NCI-H2081 treated with DMSO at 0.1 percent for 48 hours (cell line): ENCODE measurements at regions not wholly inside any gene's neighbourhood (a gene's known extent, or its start where the extent isn't known, plus 50 kb on each side); places are given as distances from the start of the nearest gene placed in this dataset.
"Not testable (repeated sequence)": the region's sequence is repeated elsewhere in the genome, so short reads cannot be mapped to it uniquely, and the experiment has no call there.

Experiments used
- DNase-seq: peaks from one replicate; lab custom pipeline; 2025; lab: John Stamatoyannopoulos, UW

DNA sequence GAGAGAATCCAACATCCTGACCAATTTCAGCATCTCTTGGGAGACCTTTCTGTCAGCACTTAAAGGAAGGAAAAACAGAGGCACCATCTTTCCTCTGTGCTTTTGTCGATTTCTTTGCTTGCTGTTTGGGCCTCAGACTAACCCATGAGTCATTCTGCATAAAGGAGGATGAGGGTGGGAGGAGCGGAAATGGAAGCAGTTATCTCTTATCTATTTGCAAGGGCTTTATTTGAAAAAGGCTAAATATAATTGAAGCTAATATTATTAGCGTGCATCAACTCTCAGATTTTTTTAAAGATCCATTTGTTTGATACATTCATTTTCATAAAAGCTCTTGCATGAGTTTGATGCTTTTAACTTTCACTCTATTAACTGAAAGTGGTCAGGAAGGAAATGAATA, 72.9 kb downstream of the ZNF622 start:
- no peak for DNase-seq

DNA sequence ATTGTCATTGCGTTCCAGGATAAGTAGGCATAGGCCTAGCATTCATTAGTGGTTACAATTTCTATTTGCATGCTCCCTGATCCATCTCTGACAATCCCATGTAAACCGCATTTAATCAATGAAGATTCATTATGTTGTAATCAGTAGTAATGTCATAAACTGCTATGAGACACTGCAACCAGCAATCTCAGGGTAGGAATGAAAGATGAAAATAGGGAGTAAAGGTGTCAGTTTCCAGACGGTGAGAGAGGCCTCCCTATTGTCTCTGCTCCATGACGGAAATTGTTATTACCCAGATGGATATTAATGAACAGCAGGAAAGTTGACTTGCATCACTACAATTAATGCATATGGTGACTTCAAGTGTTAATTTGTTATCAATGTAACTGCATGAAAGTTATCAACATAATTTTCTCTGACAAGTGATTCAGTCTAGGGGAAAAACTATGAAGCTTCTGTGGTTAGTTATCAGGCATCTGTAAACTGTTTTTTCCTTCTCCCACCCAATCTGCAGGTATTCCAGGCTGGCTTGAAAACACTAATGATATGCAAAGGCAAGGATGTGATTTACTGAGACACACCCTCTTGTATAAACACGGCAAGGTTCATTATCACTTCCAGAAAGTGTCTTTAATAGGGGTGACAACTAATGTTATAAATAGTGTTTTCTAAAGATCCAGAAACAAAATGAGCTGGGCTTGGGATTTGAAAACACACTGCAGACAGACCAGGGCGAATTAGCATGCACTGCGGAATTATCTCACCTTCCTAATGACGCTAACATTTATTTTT, 73.5 kb downstream of the ZNF622 start:
- DNase-seq, result no peak

DNA sequence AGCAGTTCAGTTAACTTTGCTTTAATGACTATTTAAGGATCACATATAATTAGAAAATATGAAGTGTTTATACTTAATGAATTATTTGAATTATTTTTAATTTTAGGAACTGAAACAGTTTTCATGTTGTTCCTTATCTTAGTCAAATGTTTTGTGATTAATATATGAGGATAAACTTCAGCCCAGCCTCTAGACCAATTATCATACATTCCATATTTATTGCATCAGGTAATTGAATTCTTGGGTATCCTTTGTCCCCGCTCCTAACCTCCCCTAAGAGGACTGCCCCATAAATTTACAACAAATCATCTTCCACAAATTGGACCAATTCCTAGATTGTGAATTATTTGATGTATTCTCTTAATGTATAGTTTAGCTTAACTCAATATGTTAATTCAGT, 74.8 kb downstream of the ZNF622 start:
- DNase-seq, result no peak

DNA sequence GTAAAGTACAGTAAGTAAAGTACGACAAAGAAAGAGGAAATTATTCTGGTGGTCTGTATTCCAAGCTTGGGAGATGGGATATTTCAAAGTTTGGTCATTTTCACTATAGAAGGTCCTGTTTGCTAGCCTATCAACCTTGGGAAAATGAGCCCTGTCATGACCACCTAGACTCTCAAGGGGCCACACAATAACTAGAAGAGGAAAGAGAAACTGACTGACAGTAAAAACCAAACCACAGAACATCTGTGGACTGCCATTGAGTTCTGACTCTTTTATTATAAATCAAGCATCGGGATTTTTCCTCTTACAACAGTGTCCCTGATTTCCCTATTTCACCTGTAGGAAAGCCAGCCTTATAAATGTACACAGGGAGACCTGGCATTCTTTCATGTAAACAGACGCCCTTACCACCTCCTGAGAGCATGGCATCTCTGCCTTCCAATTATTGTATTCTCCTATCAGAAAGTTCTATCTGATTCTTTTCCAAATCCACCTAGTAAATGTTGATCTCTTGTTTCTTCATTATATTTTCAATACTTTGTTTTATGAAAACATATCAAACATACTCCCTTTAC, 80.0 kb downstream of the ZNF622 start:
- DNase-seq, result no peak

DNA sequence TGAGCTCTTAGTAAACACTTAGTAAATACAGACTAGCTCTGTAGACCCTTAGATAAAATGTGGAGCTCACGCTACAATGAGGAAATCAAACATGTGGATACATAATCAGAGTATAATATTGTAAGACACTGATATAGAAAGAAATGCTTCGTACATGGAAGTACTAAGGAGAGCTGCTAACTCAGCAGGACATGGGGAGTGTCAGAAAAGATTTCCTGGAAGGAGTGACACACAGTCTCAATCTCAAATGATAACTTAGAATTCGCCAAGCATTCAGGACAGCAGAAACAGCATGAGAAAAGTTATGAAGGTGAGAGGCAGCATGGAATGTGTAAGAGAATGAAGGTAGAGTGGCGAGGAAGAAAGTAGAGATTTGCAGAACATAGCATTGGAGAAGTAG, 80.8 kb downstream of the ZNF622 start:
- no peak for DNase-seq

DNA sequence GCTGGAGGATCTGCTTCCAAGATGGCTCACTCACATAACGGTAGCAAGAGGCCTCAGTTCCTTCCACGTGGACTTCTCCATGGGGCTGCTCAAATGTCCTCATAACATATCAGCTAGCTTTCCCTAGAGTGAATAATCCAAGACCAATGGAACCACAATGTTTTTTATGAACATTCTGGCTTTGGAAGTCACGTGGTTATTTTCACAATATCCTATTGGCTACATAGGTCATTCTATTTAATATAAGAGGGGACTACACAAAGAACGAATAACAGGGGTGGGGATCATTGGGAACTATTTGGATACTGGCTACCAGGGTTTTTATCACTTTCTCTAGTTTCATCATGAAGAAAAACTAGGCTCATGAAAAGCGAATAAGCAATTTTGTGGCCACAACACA, 81.4 kb downstream of the ZNF622 start:
- no peak for DNase-seq

DNA sequence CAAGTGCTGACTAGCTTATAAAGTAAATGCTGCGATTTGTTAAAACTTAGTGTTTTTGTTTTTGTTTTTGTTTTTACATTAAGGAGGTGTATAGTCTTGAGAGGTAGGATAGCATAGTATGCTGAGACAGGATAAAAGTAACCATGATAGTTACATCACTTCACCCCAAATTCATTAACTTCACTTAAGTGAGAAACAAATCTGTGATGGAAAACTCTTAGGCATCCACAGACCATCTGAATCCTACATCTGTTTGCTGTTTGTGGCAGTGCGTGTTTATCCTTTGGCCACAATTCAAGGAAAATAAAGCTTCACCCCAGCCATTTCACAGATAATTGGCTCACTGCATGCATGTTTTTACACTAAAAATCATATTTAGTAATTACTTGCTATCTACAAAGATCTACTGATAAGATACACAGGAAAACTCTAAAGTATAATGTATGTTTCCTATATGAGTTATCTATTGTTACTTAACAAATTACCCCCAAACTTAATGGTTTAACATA, 82.0 kb downstream of the ZNF622 start:
- no peak for DNase-seq

DNA sequence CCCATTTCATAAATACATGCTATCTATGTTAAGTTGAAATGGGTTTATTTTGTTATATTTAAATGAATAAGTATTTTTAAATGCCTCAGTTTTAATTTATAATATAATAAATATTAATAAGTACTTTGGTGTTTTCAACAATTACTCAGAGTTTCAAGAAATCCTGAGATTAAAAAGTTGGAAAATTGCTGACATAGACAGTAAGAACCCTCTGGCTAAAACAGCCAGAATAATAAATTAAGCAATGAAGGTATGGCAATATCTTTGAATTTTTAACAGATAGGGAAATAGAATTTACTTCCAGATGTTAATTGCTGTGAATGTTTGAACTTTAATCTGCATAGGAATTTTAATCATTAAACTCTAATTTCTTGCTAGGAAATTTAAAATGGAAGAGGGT, 83.6 kb downstream of the ZNF622 start:
- no peak for DNase-seq

DNA sequence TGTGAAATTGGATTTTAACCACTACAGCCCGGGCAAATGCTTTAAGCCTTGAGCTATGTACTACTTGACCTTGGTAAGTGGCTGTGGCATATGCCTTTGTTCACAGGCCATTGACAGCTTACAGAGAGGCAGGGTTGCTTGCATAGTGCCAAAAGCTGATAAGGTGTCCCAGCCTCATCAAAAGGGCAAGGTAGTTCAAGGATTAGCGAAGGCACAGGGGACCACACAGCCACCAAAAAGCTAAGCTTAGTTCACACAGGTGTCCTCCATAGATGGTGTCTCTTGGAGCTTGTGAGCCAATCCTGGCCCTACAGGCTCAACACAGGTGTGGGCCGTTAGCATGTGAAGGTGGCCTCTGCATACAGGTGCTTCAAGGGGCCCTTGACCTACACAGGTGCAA, 86.8 kb downstream of the ZNF622 start:
- DNase-seq, result no peak

DNA sequence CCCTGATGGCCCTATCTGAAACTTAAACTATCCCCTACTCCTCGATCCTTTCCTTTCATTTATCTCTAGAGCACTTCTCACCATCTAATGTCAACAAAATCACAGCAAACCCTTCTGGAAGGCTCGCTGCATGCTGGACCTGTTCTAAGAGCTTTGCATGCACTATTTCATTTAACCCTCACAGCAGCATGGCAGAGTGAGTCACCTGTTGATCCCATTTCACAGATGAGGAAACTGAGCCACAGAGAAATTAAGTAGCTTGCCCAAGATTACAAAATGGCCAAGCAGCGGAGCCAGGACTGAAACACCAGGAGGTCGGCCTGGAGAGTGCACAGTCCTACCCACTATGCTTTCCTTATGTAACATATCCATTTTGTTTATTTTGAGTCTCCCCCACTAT, 93.1 kb downstream of the ZNF622 start:
- DNase-seq, result no peak

DNA sequence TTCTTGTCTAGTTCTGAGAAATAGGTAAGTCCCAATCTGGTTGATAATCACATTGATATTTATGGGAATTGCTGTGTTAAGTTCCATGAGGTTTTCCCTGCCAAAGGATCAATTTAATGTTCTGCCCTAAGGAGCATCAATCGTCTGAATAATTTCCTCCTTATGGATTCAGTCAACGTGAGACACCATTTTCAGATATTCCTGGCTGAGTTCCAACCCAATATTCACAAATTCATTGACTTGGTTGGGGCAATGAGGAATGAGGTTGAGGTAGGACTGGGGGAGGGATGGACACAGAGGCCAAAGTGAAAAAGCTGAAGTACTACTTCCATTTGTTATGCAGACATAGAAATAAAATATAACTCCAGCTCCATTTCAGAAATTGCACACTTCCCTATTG, 99.1 kb downstream of the ZNF622 start:
- no peak for DNase-seq

DNA sequence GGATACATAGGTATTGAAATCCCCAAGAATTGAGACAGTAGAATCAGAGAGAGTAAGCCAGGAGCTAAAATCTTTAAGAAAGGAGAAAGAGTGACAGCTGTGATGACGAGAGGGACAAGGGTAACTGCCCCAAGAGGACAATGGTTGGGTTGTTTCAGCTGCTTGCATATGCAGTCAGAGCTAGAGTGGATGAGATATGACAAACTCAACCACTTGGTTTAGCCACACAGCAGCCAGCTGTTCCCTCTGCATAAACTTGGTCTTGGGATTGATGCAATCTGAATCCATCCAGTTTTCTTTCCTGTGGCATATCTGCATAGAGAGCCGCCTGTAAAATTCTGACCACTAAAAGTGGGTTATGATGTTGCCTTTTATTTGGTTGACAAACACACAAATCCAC, 100.7 kb downstream of the ZNF622 start:
- DNase-seq, result no peak

DNA sequence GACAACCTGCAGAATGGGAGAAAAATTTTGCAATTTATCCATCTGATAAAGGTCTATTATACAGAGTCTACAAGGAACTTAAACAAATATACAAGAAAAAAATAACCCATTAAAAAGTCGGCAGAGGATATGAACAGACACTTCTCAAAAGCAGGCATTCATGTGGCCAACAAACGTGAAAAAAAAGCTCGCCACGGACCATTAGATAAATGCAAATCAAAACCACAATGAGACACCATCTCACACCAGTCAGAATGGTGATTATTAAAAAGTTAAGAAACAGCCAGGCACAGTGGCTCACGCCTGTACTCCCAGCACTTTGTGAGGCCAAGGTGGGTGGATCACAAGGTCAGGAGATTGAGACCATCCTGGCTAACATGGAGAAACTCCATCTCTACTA, 112.2 kb downstream of the ZNF622 start:
- not testable (repeated sequence) for DNase-seq

DNA sequence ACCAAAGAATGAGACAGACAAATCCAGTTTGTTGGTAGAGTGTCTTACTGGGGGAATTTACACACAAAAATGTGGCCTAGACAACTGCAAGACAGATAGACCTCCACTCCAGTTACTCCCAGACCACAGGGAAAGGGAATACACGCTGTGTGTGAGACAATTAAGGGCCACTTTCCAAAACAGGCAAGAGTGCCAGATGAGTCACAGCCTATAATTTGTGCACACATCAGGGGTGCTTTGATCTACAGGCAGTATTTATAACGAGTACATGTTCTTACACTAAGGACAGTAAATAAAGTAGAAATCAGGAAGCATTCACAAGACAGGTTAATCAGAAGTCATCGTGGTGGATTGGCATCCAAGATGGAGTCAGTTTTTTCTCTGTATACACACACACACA, 114.8 kb downstream of the ZNF622 start:
- DNase-seq, result peak; percentile 88

DNA sequence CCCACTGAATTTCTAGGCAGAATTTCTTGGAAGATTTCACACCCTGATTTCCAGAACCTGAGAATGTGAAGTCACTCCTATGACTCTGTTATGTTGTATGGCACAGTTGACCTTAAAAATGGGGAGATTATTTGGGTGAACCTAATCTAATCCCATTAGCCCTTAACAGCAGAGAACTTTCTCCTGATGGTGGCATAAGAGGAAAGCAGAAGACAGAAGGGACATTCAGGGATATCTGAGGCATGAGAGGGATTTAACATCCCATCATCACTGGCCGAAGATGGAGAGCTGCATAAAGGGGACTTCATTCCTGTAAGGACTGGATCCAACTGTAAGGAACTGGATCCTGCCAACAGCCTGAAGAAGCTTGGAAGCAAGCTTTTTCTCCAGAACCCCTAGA, 119.2 kb downstream of the ZNF622 start:
- no peak for DNase-seq

DNA sequence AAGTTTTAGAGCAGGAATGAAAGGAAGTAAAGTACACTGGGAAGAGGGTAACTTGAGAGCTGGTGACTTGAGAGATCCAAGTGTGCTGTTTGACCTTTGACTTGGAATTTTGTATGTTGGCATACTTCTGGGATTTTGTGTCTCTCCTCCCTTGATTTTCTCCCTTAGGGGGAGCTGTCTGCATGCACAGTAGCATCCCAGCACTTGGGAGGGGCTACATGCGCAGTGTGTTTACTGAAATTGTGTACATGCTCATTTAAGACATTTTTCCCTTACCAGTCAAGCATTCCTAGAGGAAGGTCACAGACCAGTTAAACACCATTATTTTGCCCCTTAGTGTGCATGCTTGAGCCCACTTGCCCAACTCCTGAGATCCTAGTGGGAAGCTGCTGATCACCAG, 120.1 kb downstream of the ZNF622 start:
- DNase-seq, result no peak

DNA sequence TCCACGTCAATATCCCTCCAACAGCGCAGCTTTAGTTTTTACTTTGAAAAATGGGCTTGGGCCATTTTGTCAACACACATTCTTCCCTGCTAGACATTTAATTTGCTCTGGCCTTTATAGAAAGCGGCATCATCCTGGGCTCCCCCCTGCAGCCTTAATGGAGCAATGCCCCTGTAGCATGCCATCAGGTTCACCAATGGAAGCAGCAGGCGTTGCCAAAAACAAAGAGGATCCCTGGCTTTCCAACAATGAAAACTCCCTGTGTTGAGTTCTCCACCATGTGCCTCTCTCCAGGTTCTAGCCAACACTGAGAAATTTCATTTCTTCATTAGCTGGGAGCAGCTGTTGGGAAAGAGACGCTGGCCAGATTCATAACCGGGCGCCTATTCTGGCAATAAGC, 139.5 kb downstream of the ZNF622 start:
- DNase-seq, result no peak

DNA sequence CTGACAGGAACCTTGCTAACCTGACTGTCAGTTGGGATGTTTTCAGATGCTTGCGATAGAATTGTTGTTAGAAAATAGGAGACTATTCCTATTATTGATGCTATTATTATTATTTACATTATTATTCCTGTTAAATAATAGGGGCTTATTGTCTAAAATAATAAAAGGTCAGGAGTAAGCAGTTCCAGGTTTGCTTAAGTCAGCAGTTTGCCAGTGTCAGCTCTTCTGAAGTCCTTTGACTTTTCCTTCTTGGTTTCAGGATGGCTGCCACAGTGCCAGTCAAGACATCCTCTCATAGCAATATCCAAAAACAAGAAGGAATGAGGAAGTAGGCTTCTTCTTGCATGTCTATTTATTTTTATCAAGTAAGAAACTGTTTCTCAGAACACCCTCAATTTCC, 141.7 kb upstream of the MARCHF11 start:
- no peak for DNase-seq

DNA sequence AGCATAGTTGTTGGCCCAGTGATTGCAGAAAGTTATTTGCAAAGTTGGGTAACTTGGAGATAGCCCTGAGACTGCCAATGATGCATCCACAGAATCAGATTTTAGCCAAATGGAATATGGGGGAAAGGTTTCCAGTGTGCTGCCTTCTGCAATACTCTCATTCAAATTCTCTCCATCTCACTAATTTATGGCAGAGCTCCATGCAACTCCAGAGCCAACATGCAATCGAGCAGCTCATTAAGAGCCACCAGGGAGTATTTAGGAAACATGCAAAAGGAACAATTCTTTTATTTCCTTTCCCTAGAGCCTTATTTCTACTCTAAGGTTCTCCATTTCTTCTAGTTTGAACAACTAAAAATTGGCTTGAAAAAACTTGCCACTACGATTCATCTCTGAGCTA, 135.9 kb upstream of the MARCHF11 start:
- no peak for DNase-seq

DNA sequence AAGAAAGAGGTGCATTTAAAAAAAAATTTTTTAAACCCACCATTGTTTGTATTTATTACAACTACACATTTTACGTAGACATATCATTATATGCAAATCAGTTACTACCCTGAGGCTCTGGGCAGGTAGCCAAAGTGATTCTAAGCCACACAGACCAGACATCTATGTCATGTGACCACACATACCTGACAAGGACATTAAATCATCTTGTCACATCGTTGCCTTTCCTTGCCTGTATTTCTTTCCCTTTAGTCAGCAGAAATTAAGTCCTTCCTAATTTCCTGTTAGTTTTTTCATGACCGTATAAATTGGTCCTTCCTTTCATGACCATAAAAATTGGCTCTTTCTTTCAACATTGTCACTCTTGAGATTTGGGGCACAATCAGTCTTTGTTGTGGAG, 134.2 kb upstream of the MARCHF11 start:
- DNase-seq, result peak; percentile 80

DNA sequence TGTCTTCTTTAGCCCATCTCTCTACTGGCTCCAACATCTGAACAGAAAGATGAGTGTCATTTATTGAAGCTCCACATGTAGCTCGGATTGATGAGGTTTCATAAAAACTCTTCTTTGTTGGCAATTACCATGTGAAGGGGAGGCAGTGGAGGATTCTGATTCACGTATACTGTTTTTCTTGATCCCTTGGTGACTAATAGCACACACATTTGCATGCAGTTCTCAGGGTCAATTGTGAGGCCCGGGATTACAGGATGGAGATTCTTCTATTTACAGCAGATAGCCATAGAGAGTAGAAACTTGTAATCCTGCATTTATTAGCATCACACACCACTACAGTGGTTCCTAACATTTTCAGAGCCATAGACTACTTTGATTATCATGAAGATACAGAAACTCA, 133.2 kb upstream of the MARCHF11 start:
- DNase-seq, result no peak

DNA sequence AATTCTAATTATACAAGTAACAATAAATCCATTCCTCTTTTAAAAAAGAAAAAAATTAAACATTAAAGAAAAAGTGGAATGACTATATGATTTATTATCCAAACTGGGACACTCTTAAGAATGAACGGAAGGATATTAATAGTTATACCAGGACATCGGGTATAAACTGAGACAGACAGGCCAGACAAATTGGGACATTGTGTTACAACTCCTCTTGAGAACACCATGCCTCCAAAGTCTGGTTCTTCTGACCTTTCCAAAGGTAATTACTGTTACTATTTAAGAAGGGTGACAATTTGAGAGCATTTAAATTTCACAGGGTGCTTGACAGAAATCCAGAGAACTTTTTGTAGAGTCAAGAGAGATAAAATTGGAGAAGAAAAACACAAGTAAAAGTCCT, 132.1 kb upstream of the MARCHF11 start:
- no peak for DNase-seq

DNA sequence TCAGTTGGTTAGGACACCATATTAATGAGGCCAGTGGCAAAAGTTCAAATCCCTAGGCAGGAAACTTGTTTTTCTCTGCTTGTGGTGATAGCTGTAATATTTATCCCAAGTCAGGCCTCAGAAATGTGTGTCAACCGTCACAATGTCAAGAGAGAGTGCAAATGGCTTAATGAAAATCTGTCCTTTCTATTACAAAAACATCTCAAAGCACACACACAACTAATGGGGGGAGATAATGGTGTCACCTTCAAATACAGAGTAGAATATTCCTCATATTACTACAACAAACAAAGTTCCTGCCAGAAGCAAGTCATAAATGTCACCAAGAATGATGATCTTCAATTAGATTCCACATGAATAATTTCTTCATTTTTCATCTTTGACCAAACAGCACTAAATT, 127.2 kb upstream of the MARCHF11 start:
- peak; percentile 86 for DNase-seq

DNA sequence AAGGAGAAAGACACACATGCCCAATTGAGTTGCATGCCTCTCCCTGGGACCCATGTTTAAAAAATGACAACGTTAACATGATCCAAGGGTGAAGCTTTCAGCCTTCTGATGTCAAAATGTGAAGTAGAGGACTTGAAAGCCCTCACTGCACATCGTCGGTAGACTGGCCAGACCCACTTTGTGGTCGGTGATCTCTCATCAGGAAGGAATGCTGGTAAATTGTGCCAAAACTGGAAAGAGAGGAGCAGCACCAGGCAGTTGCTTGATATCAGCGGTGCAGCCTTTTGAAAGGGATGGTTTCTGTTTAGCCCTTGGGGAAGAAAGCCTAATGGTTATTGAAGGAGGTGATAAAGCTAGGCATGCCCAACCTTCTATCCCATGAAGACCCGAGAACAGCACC, 125.3 kb upstream of the MARCHF11 start:
- no peak for DNase-seq
